Kasumi-1 (cell line): ENCODE measurements at regions not wholly inside any gene's neighbourhood (a gene's known extent, or its start where the extent isn't known, plus 50 kb on each side); places are given as distances from the start of the nearest gene placed in this dataset.
A peak's percentile ranks its signal among the peaks of the same experiment; 100 is the strongest.

ENCODE experiments used
- DNase-seq, 2 experiments: peaks; one replicate each; lab custom pipeline; 2025; lab: John Stamatoyannopoulos, UW

- DNase-seq = peak; percentile 37 to 51
These were observed 259.7 kb upstream of the ZNF608 start for GRCh38 chr5:125006011-125006685.

DNA sequence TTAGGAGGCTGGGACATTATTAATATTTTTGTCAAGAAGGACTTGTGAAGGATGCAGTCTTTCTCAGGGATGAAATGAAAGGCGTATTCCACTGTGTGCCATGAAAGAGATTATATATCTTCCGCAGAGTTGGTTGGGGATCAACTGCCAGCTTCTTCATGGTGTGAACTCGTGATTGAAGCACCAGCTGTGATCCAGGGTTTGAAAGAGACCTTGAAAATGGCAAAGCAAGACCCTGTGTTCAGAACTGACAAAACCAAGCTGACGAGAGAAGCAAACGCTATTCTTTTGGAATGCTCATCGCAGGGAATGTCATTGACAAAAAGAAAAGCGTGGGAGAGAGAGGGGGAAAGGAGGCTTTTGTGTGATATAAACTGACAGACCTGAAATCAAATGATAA is 263.9 kb upstream of the ZNF608 start:
- no peak for DNase-seq

DNA sequence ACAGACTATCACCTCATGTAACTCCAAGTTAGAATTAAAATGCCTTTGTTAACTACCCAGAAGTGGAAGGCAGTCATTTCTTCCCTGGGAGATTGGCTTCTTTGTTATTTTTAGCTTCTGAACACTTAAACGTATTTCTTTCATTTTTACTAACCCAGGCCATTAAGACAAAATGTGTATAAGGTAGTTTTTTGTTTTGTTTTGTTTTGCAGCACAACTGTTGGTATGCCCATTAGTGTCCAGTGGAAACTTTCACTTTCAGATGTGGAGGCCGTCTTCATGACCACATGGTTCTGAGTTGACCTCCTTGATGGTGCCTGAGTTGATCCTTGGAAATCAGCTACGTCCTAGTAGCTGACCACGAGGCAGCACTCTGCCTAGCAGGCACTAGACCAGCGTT is 264.6 kb upstream of the ZNF608 start:
- no peak for DNase-seq

DNA sequence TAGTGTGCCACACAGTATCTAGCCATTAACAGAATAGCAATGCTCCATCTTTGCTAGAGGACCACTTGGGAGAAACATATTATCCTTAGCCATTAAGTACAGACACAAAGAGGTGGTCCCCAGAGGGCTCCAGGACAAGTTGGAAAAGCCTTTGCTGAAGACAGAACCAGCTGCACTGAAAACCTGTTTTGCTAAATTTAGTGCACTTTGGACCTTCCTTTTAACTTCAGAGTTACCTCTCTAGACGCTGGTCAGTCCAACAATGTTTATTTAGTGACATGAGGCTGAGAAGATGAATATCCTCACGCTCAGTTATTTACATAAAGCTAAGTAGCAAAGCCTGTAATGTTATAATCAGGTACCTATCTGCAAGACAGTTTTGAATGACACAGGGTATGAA is 265.0 kb upstream of the ZNF608 start:
- DNase-seq = no peak

DNA sequence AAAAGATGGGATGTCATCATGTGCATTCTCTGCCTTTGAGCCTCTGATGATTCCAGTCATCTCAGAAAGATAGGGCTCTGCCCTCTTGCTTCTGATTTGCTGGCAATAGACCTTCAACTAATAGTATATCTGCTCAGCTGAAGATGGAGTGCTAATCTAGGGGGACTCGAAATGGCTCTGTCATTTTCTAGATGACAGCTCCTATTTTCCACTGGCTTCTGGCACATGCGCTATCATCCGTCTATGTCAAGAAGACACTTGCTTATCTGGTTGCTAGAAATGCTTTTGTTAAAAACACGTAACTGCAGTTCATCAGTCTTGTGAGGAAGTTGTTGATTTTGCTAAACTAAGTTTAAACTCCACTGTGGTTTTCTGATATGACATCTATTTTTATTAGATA is 265.5 kb upstream of the ZNF608 start:
- DNase-seq = no peak

DNA sequence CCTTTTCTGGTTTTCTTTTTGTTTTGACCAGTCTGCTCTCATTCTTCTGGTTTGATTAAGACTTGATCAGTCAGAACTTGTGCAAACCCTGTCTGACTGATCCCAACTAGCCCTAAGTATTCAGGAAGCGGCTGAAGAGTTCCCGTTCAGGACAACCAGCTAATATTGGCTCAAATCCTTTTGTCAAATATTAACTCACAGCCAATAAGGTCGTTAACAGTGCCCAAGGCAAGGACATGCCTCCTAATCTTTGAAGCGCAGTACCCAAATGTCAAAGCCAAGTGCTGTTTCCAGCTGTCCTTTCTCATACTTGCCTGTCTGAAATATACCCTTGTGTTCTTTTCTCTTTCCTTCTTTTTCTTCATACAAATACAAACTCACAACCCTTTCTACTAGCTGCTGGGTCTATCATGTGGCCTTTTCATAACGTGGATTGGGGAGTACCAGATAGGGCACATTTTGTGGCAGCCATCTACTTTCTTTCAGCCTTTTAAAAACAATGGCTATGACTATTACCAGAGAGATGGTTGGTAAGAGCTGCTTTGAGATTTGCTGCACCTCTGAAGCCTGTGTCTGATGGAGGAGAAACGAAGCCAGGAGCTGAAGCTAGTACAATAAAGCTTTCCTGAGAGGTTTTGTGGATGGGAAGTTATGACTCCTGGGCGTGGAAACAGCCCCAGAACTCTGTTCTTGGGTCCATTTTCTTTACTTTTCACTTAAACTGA is 266.4 kb upstream of the ZNF608 start:
- no peak for DNase-seq

DNA sequence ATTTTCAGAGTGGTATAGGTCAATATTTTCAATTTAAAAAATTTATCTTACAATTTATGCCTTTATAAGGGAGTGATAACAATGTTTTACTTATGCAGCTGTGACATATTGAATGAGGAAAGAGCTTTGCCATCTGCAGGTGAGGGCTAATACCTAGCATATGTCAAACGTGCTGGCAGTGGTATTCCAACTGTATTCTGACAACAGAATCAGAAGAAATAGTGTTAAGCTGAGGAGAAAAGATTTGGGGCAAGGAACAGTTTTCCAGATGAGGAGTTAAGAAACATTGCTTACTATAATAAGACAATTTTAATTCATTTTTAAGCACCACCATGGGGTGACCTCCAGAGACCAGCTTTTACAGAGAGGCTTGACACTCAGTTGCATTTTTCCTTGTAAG is 267.8 kb upstream of the ZNF608 start:
- DNase-seq = no peak

DNA sequence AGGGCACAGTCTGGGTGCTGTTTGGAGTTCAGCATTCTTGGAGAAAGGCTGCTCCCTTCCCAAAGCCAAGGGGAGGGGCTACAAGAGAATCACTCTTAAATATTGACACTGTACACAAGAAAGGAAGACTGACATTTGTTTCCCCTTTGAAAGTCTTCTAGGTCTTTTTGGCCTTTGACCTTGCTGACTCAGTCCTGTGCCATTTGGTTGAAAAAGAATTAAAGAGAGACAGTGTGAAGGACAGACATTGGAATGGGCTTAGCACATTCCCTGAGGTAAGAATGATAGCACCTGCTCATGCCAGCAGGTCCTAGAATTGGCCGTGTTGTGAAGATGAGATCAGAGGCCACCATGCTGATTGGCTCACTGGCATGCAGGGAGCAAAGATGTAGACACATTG is 271.4 kb upstream of the ZNF608 start:
- no peak for DNase-seq

- no peak for DNase-seq
These were observed 277.2 kb upstream of the ZNF608 start for GRCh38 chr5:125023673-125024072.

DNA sequence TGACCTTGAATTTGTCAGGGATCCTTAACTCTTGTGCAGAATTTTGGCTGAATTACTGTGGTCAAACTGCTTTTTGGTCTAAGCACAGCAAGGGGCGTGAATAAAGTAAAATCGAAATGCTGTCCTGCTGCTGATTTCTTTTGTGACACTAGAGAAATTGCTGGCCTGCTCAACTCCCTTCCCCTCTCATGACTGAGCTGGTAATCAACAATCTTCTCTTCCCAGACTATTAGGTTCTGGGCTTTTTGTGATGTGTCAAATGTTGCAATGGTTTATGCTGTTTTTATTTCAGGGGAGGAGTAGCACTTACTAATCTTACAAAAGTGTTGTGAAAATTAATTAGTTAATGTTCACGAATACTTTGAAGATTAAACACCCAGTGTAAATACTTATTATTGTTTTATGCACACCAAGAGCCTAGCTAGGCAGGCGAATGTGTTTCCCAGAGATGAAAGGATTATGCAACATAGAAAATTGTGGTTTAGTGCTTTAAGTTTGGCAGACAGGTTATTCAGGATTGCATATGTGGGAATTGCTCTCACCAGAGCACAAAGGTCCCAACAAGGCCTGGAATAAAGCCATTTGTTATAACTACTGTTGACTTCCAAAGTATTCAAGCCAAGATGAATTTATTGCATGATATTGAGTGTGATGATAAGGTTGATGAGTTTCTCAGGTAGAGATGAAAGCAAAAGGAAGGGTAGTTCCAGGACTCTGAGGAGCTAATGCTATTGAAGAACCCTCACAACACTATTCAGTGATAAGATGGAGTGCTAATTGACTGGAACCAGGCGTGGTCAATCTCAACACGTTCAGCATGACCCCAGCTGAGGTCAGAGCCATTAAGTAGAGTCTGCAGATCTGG is 280.7 kb upstream of the ZNF608 start:
- no peak for DNase-seq

GRCh38 chr5:125032286-125032685 is 285.8 kb upstream of the ZNF608 start:
- no peak for DNase-seq

DNA sequence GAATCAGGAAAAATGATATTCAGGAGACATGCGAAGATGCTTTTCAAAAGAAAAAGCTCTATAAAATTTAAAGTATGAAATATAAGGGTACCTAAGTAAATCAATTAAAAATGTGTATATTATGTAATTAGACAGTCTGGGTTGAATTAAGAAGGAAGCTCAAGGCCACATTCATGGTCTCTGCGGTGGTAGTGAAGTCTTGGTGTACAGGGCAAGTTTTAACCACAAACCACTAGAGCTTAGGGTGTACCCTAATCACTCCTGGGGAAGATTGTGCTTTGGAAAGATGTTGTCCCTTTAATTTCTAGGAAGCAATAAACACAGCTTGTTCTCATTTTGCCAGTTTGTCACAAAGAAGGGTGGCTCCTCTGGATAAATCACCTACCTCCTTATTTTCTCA is 287.2 kb upstream of the ZNF608 start:
- no peak for DNase-seq

DNA sequence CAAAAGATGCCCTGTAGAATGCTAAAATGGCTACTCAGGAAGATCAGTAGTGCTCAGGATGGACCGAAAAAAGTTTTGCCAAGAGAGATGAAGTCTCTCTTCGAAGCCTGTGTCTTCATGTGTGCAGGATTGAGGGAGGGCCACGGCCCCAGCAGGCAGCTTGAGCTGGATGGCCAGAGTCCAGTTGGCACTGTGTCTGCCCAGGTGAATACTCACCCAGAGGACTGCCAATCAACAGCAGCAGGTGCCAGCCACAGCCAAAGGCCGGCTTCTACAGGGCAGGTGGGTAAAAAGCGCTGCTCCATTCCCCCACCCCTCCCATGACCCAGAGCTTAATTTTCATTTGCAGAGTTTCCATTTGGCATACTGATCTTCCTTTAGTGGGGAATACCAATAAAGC is 287.9 kb upstream of the ZNF608 start:
- no peak for DNase-seq

DNA sequence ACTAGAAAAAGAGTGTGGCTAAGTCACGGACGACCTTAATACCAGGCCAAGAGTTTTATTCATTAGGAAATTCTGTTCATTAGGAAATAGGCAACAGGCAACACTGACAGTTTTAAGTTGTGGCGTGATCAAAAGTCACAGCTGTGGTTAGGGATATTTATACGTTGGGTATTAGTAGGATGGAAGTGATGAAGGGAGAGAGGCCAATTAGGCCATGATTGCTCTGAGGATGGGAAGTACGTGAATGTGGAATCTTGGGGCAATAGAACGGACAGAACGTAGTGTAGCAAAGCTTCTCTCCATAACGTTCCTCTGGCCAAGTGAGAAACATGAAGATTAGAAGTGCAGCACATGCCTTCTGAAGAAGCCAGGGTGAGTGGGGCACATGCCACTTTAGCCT is 290.1 kb upstream of the ZNF608 start:
- DNase-seq = no peak

DNA sequence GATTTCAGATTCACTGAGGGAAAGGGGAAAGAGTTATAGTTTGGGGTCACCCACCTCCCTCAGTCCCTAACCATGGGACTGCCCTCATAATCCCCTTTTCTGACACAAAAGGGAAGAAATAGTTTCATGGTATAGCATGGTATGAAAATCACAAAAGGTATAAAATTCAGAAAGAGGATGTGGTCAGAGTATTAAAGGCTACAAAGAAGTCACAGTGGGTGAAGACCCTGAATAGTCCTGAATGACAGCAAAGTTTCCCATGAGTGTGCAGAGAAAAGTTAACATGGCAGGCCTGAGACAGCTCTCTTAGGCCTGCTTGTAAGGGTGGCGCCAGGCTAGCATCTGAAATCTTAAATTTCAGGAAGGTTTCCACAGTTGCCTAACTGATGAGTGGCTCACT is 290.6 kb upstream of the ZNF608 start:
- no peak for DNase-seq

DNA sequence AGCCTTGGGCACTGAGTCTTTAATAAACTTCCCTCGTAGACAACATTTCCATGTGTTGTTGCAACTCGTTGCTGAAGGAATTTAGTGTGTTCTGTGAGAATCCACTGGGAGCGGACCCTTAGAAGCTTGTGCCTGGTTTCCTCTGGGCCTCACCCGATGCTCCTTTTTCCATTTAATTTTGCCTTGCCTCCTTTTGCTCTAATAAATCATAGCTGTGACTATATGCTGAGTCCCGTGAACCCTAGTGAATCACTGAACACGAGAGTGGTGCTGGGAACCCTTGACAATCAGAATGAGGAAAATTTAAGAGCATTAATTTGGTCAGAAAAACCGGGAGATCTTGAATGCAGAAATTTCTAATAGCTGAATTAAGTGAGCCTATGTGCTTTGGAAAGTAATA is 291.1 kb upstream of the ZNF608 start:
- DNase-seq = no peak

- DNase-seq = no peak
These were observed 292.0 kb upstream of the ZNF608 start for GRCh38 chr5:125038477-125038876.

DNA sequence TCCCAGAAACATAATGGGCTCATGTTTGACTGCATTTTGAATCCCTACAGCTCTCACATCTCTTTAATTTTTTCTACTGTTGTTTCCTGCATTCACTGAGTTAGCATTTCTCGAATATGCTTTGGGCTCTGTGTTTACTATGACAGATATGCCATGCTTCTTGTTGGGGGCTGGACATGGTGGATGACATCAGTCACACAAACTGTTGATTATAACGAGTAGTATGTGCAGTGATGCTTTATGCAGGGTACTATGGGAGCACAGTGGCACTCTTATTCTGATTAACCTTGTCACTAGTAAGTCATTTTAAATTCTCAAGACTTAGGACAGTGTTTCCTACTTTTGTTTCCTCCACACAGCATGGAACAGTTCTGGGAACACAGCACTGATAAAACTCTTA is 295.4 kb upstream of the ZNF608 start:
- DNase-seq = no peak

- no peak for DNase-seq
These were observed 295.9 kb upstream of the ZNF608 start for GRCh38 chr5:125042261-125042890.

- no peak for DNase-seq
These were observed 297.4 kb upstream of the ZNF608 start for GRCh38 chr5:125043781-125044391.

DNA sequence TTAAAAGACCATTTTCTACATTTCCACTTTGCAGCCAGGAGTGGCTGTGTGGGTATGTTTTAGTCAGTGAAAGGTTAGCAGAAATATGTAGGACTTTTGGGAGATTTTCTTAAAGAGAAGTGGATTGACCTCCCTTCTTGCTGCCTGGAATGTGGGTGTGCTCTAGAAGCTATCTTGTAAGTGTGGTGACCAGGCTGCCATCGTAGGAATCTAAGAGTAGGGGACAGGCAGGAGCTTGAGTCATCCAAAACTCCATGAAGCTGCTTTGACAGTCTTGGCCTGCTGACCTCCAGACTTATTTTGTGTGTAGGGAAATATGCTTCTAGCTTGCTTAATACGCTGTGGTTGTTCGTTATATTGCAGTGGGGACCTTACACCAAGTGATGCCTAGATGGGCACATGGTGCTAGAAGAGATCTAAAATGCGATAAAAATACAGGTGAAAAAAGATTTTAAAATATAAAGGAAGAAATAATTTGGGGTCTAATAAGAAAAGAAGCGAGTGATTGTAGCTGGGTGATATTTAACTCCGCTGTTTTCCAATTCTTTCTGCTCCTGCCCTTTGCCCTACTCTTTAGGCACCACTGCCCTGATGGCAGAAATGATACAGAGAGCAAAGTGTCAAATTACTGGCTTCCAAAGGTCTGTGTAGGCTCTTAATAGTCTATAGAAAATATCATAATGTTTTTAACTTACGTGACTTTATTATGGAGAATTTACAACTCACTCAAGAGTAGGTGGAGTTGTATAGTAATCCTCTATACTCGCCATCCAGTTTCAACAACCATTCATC is 298.2 kb upstream of the ZNF608 start:
- DNase-seq = no peak
